Stimulated activated CD4-positive, alpha-beta T cell treated with anti-CD3 and anti-CD28 coated beads, Interleukin-15, amount 100 ng/mL, for 48 hours (primary cell): ENCODE measurements at regions not wholly inside any gene's neighbourhood (a gene's known extent, or its start where the extent isn't known, plus 50 kb on each side); places are given as distances from the start of the nearest gene placed in this dataset.

Experiments used
- DNase-seq, 2 donors: peaks; one replicate each; pipeline ENCODE4 v3.0.0-alpha.2; 2020; ENCODE audit warnings: low read depth in 2 of 2

DNA sequence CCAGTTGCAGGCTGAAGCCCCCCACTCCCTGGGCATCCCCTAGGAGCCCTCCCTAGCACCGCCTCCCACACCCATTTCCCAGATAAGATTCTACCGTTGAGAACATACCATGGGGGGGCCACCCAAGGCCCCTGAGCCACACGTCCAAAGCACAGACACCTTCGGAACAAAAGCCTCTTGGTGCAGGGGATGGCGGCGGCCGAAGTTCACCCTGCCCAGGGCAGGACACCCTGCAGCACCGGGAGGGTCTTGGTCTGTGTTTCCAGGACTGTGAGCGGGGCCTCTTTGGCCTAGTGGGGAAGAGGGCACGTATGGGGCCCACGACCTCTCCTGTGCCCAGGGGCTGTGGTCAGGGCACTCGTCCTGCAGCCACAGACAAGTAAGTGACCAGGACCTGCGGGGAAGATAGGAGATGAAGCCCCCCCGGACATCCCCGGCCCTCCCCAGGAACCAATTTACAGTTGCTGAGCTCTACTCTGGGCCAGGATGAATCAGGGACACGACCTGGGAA is 154.3 kb upstream of the C14orf180 start:
- no peak for DNase-seq

DNA sequence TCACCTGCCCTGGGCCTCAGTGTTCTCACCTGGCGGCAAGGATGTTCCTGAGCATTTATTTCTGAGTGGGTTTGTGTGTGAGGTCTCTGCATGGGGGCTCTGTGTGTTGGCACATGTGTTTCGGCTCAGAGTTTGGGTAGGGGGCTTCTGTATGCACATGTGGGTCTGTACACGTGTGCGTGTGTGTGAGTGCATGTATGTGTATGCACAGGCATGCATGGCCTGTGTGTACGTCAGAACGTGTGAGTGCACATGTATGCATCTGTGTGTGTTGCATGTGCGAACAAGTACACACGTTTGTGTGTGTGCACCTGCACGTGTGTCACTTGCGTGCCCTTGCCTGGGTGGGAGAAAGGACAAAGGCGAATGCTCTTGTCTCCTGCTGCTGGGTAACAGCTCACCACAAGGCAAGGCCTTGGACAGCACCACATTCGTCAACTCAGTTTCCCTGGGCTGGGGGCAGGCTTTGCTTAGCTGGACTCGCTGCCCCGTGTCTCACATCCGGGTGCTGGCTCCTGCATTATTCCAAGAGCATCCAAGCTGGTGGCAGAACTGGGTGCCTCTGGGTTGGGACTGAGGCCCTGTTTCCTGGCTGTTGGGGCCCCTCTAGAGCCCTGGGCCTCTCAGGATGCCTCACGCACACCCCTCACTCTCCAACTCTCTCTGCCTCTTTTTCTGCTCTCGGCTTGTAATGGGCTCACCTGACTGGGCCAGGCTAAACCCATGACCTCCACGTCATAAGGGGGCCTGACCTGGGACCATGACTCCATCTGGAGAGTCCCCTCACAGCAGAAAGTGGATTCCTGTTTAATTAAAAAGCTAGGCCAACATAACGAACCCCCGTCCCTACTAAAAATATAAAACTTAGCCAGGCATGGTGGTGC is 153.6 kb upstream of the C14orf180 start:
- DNase-seq = no peak

GRCh38 chr14:104427131-104427851 is 152.3 kb upstream of the C14orf180 start:
- DNase-seq = no peak

- no peak for DNase-seq
Observed at GRCh38 chr14:104428333-104428851, 151.2 kb upstream of the C14orf180 start.

GRCh38 chr14:104428860-104429259 is 150.7 kb upstream of the C14orf180 start:
- no peak for DNase-seq

- no peak for DNase-seq
Observed at GRCh38 chr14:104429291-104429861, 150.2 kb upstream of the C14orf180 start.

DNA sequence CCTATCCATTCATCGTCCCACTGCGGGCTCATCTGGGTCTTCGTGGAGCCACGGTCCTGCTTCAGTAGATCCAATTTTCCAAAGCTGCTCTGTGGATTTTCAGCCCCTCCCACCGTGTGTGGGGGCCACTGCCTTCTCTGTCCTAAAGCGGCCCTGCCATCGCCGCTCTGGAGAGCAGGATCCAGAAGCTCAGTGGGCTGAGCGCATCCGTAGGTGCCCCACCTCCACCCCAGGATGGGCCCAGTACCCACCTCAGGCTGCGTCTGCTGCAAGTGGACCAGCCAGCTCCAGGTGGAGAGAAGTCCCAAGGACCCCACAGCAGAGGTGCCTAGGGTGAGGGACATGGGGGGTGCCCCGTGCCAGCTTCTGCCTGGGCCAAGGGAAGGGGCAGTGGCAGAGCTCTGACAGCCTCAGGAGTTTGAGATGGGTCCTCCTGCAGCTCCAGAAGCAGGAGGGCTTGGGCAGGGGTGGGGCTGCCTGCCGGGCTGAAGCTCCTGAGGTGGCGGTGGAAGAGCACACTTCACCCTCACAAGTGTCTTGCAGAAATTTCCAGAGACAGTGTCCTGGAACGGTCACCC is 148.1 kb upstream of the C14orf180 start:
- no peak for DNase-seq

DNA sequence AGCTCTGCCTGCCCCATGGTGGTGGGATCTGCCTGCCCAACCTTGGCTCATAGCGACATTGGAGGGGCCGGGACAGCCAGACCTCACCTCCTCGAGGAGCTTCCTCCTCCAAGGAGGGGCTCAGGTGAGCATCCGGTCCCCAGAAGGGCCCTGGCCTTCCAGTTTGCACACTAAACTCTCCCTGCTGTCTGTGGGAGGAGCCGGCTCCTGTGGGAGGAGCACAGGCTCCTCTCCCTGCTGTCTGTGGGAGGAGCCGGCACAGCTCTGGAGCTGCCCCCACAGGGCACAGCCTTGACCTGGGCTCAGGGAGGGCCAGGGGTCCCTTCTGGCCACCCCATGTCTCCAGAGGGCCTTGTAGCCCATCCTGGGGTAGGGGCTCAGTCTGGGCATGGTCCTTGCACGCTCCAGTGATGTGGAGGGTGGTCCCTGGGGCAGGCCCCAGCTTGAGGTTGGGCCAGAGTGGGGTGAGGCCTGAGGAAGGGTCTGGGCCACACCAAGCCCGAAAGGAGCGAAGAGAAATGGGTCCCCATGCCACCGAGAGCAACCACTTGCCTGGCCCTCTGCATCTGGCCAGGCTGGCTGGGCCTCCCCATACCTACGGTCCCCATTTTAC is 147.5 kb upstream of the C14orf180 start:
- DNase-seq = no peak

DNA sequence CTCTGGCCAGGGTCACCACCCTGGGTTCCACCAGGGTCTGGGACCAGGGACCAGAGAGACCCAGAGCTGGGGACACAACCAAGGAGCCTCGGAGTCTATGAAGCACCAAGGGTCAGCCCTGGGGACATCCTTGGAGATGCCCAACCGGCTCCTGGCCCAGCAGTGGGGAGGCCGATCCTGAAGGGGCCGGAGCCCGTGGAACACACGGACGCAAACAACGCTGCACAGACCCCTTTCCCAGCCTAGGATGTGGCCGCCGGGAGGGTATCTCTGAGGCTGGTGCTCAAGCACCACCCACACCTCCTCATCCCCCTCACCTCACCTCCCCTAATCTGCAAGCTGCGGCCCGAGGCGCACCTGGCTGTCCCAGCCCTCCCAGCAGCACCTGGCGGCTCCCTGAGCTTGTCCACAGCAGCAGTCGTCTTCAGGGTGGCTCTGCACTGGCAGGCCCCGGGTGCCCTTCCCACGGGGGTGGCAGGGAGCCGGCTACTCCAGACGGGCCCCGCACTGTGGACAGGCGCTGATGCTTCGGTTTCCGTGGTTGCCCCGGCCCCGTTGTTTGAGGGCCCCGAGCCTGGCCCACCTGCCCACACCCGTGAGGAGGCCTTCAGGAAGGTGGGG is 146.8 kb upstream of the C14orf180 start:
- no peak for DNase-seq

DNA sequence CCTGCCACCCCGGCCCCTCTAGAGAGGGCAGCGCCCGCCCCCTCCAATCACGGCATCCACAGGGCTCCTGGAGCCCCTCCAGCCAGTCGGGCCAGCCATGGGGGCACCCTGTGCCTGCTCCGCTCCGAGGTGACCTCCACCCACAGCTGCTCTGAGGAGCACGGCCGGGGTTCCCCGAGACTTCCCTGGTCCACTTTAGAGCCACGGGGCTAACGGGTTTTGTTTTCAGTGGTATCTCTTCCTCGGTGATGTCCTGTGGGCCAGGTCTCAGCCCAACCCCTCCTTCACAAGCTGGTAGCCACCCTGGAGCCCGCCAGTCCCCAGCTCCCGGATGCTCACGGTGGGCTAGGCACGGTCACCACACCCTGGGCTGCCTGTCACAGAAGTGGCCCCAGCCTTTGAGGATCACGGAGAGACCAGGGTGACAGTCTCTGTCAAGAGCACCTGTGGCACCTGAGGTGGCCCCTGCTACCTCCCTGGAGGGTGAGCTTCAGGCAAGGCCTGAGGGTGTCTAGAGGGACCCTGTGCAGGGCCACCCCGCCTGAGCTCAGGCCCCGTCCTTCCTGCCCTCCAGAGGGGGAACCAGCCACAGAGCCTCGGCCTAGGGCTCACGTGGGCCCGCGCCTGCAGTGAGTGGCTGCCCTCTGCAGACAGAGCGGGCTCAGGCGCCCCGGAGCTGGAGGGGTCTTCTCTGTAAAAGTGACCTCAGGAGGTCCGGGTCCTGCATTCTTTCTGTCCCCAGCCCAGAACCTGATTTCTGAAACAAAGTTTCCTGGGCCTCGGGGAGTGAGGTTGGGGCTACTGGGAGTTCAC is 146.0 kb upstream of the C14orf180 start:
- no peak for DNase-seq

DNA sequence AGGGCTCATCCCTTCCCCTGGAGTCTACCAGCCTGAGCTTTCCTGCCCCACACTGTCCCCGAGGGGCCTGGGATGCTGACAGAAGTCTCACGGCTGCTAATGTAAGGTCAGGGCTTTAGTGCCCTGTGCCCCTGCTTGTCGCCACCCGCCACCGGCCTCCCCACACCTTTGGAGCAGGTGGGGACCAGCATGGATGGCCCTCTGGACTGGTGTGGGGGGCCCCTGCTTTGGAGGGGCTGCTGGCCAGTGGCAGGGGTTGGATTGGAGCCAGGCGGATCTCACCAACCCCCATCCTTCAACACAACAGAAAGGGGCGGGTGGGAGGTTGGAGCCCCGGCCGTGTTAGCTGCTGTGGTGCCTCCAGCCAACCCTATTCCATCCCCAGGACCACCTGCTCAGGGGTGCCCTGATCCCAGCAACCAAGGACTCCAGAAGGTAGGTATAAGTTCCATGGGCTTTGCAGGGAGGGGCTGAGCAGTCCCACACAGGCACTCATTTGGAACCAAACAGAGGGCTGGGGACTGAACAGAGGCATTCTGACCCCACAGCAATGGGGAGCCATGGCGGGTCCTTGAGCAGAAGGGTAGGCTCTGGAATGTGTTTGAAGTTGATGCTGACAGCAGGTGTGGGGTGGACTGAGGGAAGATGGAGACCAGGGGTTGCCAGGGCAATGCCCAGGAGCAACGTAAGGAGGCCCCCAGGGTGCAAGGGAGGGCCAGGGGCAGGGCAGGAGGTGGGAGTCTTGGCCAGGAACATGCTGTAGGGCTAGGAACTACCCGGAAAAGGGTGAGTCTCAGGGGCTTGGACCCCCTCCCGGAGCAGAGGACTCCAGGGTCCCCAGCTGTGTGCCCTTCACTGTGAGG is 145.1 kb upstream of the C14orf180 start:
- no peak for DNase-seq

DNA sequence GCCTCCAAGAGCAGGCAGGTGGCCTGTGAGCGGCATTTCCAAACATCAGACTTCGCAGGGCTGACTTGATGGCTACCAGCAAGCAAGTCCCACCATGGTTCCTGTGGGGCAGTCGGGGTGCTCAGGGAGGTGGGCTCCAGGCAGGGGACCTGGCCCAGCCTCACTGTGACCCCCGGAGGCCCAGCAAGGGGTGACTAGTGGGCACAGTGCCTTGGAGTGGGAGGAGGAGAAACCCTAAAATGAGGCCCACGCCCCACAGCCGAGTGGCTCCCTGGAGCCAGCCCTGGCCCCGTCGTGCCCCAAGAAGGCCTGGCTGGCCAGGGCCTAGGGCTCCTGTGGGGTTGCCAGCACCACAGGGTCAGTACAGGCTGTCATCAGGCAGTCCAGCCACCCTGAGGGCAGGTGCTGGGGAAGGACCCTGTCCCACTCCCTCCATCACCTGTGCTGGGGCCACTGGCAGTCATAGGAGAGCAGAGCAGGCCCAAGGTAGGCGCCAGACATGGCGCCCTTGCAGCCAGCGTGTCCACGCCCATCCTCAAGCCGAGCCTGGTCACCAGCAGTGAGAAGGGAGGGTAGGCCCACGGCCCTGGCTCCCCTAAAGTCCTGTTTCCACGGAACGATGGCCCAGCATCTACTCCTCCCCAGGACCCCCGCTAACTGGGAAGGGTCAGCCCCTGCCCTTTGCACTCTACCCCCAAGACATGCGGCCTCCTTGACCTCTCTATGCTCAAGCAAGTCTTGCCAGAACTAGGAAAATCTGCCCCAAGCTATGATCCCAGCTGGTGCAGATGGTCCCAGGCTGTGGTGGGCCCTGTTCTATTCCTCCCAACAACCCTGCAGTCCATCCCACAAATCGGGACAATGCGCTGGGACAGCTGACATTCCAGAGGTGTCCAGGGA is 144.2 kb upstream of the C14orf180 start:
- no peak for DNase-seq

GRCh38 chr14:104436047-104436591 is 143.4 kb upstream of the C14orf180 start:
- no peak for DNase-seq

- DNase-seq = no peak
Observed at GRCh38 chr14:104436741-104437701, 142.5 kb upstream of the C14orf180 start.

- no peak for DNase-seq
Observed at GRCh38 chr14:104437703-104438102, 141.9 kb upstream of the C14orf180 start.

DNA sequence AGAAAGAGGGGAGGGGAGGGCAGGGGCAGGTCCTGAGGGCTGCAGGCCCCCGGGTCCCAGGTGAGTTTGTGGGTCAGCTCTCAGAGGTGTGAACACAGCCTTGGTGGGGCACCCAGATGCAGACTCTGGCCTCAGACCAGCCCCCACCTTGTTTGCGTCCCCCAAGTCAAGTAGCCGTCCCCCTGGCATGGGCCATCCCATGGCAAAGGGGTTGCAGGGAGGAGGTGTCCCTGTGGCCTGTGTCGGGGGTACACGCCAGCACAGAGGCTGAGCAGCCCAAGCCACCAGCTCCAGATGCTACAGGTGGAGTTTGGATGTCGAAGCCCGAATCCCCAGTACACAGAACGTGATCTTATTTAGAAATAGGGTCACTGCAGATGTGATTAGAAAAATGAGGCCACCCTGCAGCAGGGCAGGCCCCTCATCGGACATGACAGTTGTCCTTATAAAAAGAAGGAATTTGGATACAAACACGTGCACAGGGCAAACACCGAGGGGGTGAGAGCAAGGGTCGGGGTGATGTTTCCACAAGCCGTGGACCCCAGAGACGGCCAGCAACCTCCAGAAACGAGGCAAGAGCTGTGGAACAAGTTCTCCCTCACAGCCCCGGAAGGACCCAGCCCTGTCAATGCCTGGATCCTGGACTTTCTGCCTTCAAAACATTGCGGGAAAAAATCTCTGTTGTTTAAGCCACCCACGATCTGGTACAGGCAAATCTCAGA is 141.2 kb upstream of the C14orf180 start:
- no peak for DNase-seq
